Transverse colon (tissue), 4 donors: ENCODE measurements at regions not wholly inside any gene's neighbourhood (a gene's known extent, or its start where the extent isn't known, plus 50 kb on each side); places are given as distances from the start of the nearest gene placed in this dataset.

Experiments used
- DNase-seq: peaks from one replicate; pipeline ENCODE4 v3.0.0-alpha.2; 2019
- H3K27ac ChIP-seq, 4 donors: fragments of 200-600 bp; sonication (generic); 2 replicates each; pipeline ENCODE4 v1.5.1; 2016 to 2018; ENCODE audit warnings: inconsistent platforms in 4 of 4
- H3K27me3 ChIP-seq: fragments of 200-600 bp; sonication (generic); 2 replicates; pipeline ENCODE4 v1.5.1; 2017; ENCODE audit warnings: inconsistent platforms
- H3K36me3 ChIP-seq, 4 donors: fragments of 200-600 bp; sonication (generic); 2 replicates each; pipeline ENCODE4 v1.5.1; 2017 to 2019; ENCODE audit warnings: inconsistent platforms in 4 of 4
- H3K4me1 ChIP-seq, 4 donors: fragments of 200-600 bp; sonication (generic); 2 replicates each; pipeline ENCODE4 v1.5.1; 2017 to 2020; ENCODE audit warnings: inconsistent platforms in 4 of 4
- H3K4me3 ChIP-seq, 4 donors: fragments of 200-600 bp; sonication (generic); 1 replicate in 1 of 4; 2 replicates in 3 of 4; pipeline versions ENCODE4 v1.5.1 to v1.6.1; 2017 to 2019; ENCODE audit warnings: inconsistent platforms in 4 of 4
- H3K9me3 ChIP-seq, 2 donors: fragments of 200-600 bp; sonication (generic); 2 replicates each; pipeline ENCODE4 v1.5.1; 2017 to 2019; ENCODE audit warnings: inconsistent platforms in 2 of 2
- CTCF ChIP-seq, 5 experiments: fragments of 200-600 bp in 3 of 5; fragments of 450-650 bp in 2 of 5; sonication (generic) in 3 of 5; IDR thresholded peaks; 1 replicate in 2 of 5; 2 replicates in 3 of 5; pipeline ENCODE4 v1.5.1; 2016 to 2017; ENCODE audit warnings: antibody characterized with exemption in 5 of 5, inconsistent platforms in 3 of 5, mild to moderate bottlenecking in 2 of 5, moderate library complexity in 1 of 5
- EP300 ChIP-seq: sonication (generic); formaldehyde crosslinking; IDR thresholded peaks from one replicate; pipeline ENCODE4 v1.6.1; 2017; ENCODE audit warnings: antibody characterized with exemption, low read depth
- POLR2A ChIP-seq: fragments of 450-650 bp; IDR thresholded peaks from one replicate; pipeline ENCODE4 v1.6.1; 2016; ENCODE audit warnings: antibody characterized with exemption, mild to moderate bottlenecking, moderate library complexity
- POLR2AphosphoS5 ChIP-seq, 3 donors: sonication (generic); formaldehyde crosslinking; IDR thresholded peaks; one replicate each; pipeline ENCODE4 v1.6.1; 2016; ENCODE audit warnings: antibody characterized with exemption in 3 of 3
- WGBS, 2 donors: methylation state at CpG; one replicate each; pipeline ENCODE4 v1.1.5; 2018; ENCODE audit warnings: low coverage in 1 of 2; 5-methylcytosine and 5-hydroxymethylcytosine counted together
- in situ Hi-C, 4 donors: fragments of 200-750 bp; cut with MboI; loops; one replicate each; pipeline versions ENCODE4 v1.15.0 to v1.15.1; 2017; ENCODE audit warnings: low sequenced_read_pairs in 3 of 4, low pct_ligation_motif_present in 1 of 4, low pct_unique_long_range_greater_than_20kb in 1 of 4
- intact Hi-C: fragments of 100-400 bp; cut with DNase I; formaldehyde crosslinking; loops from one replicate; pipeline ENCODE4 v1.15.1; 2023; ENCODE audit warnings: low total_unique reads

GRCh38 chr5:158516521-158516920 is 583.2 kb downstream of the EBF1 start:
- TF ChIP-seq CTCF (IDR thresholded peaks at IDR 0.05) (no peak), POLR2AphosphoS5 (IDR thresholded peaks at IDR 0.05) (no peak), POLR2A (no peak), EP300 (no peak)
- Histone ChIP-seq H3K4me3 (no peak overlapping the region), H3K27ac (no peak overlapping the region), H3K4me1 (no peaks in the 10 kb centered on the region), H3K36me3 (no peaks in the 10 kb centered on the region), H3K9me3 (no peaks in the 10 kb centered on the region), H3K27me3 (no peaks in the 10 kb centered on the region)
- 60 to 64% methylated on average over 1 to 2 of the region's 2 CpGs for WGBS, 2 donors
- no peak for DNase-seq
- in situ Hi-C loops: no loop called here
- intact Hi-C loops: no loop called here

- TF ChIP-seq POLR2A: no peak
- no peak for TF ChIP-seq POLR2AphosphoS5 (IDR thresholded peaks at IDR 0.05)
- TF ChIP-seq EP300: no peak
- TF ChIP-seq CTCF (IDR thresholded peaks at IDR 0.05): no peak
- DNase-seq: no peak
- intact Hi-C loops: no loop called here
- no peaks in the 10 kb centered on the region for H3K27me3 ChIP-seq
- no peak overlapping the region for H3K4me3 ChIP-seq
- H3K9me3 ChIP-seq: no peaks in the 10 kb centered on the region
- 86 to 93% methylated on average over 1 to 3 of the region's 3 CpGs for WGBS, 2 donors
- H3K36me3 ChIP-seq: no peaks in the 10 kb centered on the region
- no peak overlapping the region for H3K27ac ChIP-seq
- in situ Hi-C loops: no loop called here
- no peaks in the 10 kb centered on the region for H3K4me1 ChIP-seq
Measured at GRCh38 chr5:158514986-158515359, 584.7 kb downstream of the EBF1 start.

- Histone ChIP-seq H3K27ac (no peak overlapping the region), H3K4me1 (no peaks in the 10 kb centered on the region), H3K4me3 (no peak overlapping the region), H3K36me3 (no peaks in the 10 kb centered on the region), H3K27me3 (no peaks in the 10 kb centered on the region), H3K9me3 (no peaks in the 10 kb centered on the region)
- no peak for DNase-seq
- in situ Hi-C loops: no loop called here
- intact Hi-C loops: no loop called here
- WGBS, 2 donors: 59 to 64% methylated on average over 1 of the region's 1 CpG
- TF ChIP-seq POLR2A (no peak), EP300 (no peak), POLR2AphosphoS5 (IDR thresholded peaks at IDR 0.05) (no peak), CTCF (IDR thresholded peaks at IDR 0.05) (no peak)
Measured at GRCh38 chr5:158514319-158514985, 585.3 kb downstream of the EBF1 start.

- WGBS, 2 donors: 38 to 40% methylated on average over 6 of the region's 6 CpGs
- Histone ChIP-seq H3K4me3 (no peak overlapping the region), H3K27ac (no peak overlapping the region), H3K27me3 (no peaks in the 10 kb centered on the region), H3K36me3 (no peaks in the 10 kb centered on the region), H3K4me1 (no peaks in the 10 kb centered on the region), H3K9me3 (no peaks in the 10 kb centered on the region)
- DNase-seq: no peak
- in situ Hi-C loops (no loop called here), intact Hi-C loops (no loop called here)
- TF ChIP-seq CTCF (IDR thresholded peaks at IDR 0.05) (no peak), EP300 (no peak), POLR2AphosphoS5 (IDR thresholded peaks at IDR 0.05) (no peak), POLR2A (no peak)
Measured at GRCh38 chr5:158513490-158514318, 586.0 kb downstream of the EBF1 start.
